DOHH2 (cell line): ENCODE measurements at regions not wholly inside any gene's neighbourhood (a gene's known extent, or its start where the extent isn't known, plus 50 kb on each side); places are given as distances from the start of the nearest gene placed in this dataset.

Source experiments
- CTCF ChIP-seq: fragments of 200-600 bp; sonication (generic); IDR thresholded peaks from one replicate; pipeline ENCODE4 v1.5.1; 2014; ENCODE audit warnings: antibody characterized with exemption, mild to moderate bottlenecking, low read depth, low read length; ENCODE audit not compliant: poor library complexity, severe bottlenecking
- EZH2phosphoT487 ChIP-seq: fragments of 200-600 bp; sonication (generic); IDR thresholded peaks from 2 replicates; pipeline ENCODE4 v1.6.1; 2017; ENCODE audit warnings: borderline replicate concordance, mild to moderate bottlenecking, antibody characterized with exemption, low read length, moderate library complexity, mixed read lengths

GRCh38 chr2:147172493-147173188 lies 672.2 kb upstream of the ACVR2A start:
- no peak for TF ChIP-seq CTCF
- no peak for TF ChIP-seq EZH2phosphoT487
